PC-9 (cell line): ENCODE measurements at regions not wholly inside any gene's neighbourhood (a gene's known extent, or its start where the extent isn't known, plus 50 kb on each side); places are given as distances from the start of the nearest gene placed in this dataset.

Source experiments
- CTCF ChIP-seq: fragments of 200-600 bp; sonication (generic); conservative IDR thresholded peaks from 2 replicates; pipeline ENCODE4 v1.6.1; 2017; ENCODE audit warnings: mixed run types, antibody characterized with exemption, mild to moderate bottlenecking, moderate library complexity
- EZH2 ChIP-seq: fragments of 200-600 bp; sonication (generic); IDR thresholded peaks from 2 replicates; pipeline ENCODE4 v1.8.0; 2017; ENCODE audit warnings: antibody characterized with exemption, low read depth

GRCh38 chr3:83514130-83514914, 1444.5 kb upstream of the CADM2 start:
- TF ChIP-seq CTCF (no peak), EZH2 (no peak)
